Astrocyte (in vitro differentiated cells and primary cell): ENCODE measurements at regions not wholly inside any gene's neighbourhood (a gene's known extent, or its start where the extent isn't known, plus 50 kb on each side); places are given as distances from the start of the nearest gene placed in this dataset.

ENCODE experiments used
- DNase-seq: peaks from one replicate; pipeline ENCODE4 v3.0.0-alpha.2; 2010; ENCODE audit warnings: low read depth
- FAIRE-seq: peaks from 2 replicates; lab custom pipeline; 2011; peaks lifted over from hg19 to GRCh38; lab: Jason Lieb, UNC
- H2AFZ ChIP-seq: 2 replicates; pipeline ENCODE4 v1.6.0; 2012; ENCODE audit warnings: low read depth, low read length, inconsistent platforms
- H3K27ac ChIP-seq: 2 replicates; pipeline ENCODE4 v1.5.1; 2011; ENCODE audit warnings: low read depth, low read length, inconsistent platforms
- H3K27me3 ChIP-seq: 2 replicates; pipeline ENCODE4 v1.6.0; 2011; ENCODE audit warnings: low read length, inconsistent platforms; ENCODE audit not compliant: insufficient read depth
- H3K36me3 ChIP-seq: 2 replicates; pipeline ENCODE4 v1.5.1; 2011; ENCODE audit warnings: low read length, inconsistent platforms; ENCODE audit not compliant: insufficient read depth
- H3K4me1 ChIP-seq: 2 replicates; pipeline ENCODE4 v1.5.1; 2011; ENCODE audit warnings: low read length, inconsistent platforms; ENCODE audit not compliant: insufficient read depth
- H3K4me2 ChIP-seq: 2 replicates; pipeline ENCODE4 v1.6.0; 2012; ENCODE audit warnings: low read length, inconsistent platforms
- H3K4me3 ChIP-seq: 2 replicates; pipeline ENCODE4 v1.5.1; 2011; ENCODE audit warnings: low read depth, mild to moderate bottlenecking, low read length, inconsistent platforms; ENCODE audit not compliant: insufficient read depth
- H3K79me2 ChIP-seq: 2 replicates; pipeline ENCODE4 v1.6.0; 2012; ENCODE audit warnings: mild to moderate bottlenecking, low read length, inconsistent platforms; ENCODE audit not compliant: insufficient read depth
- H3K9ac ChIP-seq: 2 replicates; pipeline ENCODE4 v1.6.0; 2012; ENCODE audit warnings: mild to moderate bottlenecking, low read length, inconsistent platforms
- H3K9me3 ChIP-seq: 2 replicates; pipeline ENCODE4 v1.5.1; 2012; ENCODE audit warnings: low read depth, mild to moderate bottlenecking, low read length, inconsistent platforms; ENCODE audit not compliant: insufficient read depth
- H4K20me1 ChIP-seq: 2 replicates; pipeline ENCODE4 v1.6.0; 2012; ENCODE audit warnings: low read length, inconsistent platforms; ENCODE audit not compliant: insufficient read depth
- H3K27ac Mint-ChIP-seq: one replicate; pipeline ENCODE4 v1.8.0; 2021; ENCODE audit warnings: mild to moderate bottlenecking, mixed read lengths; ENCODE audit not compliant: unreplicated experiment
- H3K27me3 Mint-ChIP-seq: one replicate; pipeline ENCODE4 v1.8.0; 2021; ENCODE audit warnings: low read depth, mixed read lengths; ENCODE audit not compliant: unreplicated experiment
- H3K36me3 Mint-ChIP-seq: one replicate; pipeline ENCODE4 v1.8.0; 2021; ENCODE audit warnings: low read depth, mixed read lengths; ENCODE audit not compliant: unreplicated experiment
- H3K4me1 Mint-ChIP-seq: one replicate; pipeline ENCODE4 v1.8.0; 2021; ENCODE audit warnings: low read depth, mixed read lengths; ENCODE audit not compliant: unreplicated experiment
- H3K4me3 Mint-ChIP-seq: one replicate; pipeline ENCODE4 v1.8.0; 2021; ENCODE audit warnings: mild to moderate bottlenecking, moderate library complexity, mixed read lengths; ENCODE audit not compliant: unreplicated experiment
- H3K9me3 Mint-ChIP-seq: one replicate; pipeline ENCODE4 v1.8.0; 2021; ENCODE audit warnings: mild to moderate bottlenecking, mixed read lengths; ENCODE audit not compliant: unreplicated experiment
- EZH2 ChIP-seq: IDR thresholded peaks from 2 replicates; pipeline ENCODE4 v1.6.1; 2012; ENCODE audit warnings: mild to moderate bottlenecking, low read length, inconsistent platforms; ENCODE audit not compliant: insufficient read depth
- TF ChIP-seq, protein P1 (sequence below): IDR thresholded peaks from 2 replicates; pipeline ENCODE4 v1.5.1; 2011; ENCODE audit warnings: low read depth, mild to moderate bottlenecking, inconsistent platforms, low read length, moderate library complexity; ENCODE audit not compliant: insufficient read depth

DNA sequence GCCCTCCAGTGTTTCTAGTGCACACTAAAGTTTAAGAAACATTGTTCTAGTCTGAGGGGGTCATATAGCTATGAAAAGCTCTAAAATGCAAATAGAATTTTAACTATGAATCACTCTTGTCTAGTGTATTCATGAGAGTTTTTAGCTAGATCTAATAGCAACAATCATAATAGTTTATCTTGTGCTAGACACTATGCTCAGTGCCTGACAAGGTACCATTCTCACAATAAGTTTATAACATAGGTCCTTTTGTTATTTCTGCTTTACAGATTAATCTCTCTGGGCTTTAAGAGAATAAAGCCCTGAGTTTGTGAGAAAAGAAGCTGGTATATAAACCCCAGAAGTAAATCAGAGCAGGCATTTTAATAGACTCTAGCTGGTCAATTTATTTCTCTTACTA, 2120.7 kb downstream of the MAT2B start:
- H2AFZ ChIP-seq, result no peak overlapping the region
- TF ChIP-seq, protein P1, sequence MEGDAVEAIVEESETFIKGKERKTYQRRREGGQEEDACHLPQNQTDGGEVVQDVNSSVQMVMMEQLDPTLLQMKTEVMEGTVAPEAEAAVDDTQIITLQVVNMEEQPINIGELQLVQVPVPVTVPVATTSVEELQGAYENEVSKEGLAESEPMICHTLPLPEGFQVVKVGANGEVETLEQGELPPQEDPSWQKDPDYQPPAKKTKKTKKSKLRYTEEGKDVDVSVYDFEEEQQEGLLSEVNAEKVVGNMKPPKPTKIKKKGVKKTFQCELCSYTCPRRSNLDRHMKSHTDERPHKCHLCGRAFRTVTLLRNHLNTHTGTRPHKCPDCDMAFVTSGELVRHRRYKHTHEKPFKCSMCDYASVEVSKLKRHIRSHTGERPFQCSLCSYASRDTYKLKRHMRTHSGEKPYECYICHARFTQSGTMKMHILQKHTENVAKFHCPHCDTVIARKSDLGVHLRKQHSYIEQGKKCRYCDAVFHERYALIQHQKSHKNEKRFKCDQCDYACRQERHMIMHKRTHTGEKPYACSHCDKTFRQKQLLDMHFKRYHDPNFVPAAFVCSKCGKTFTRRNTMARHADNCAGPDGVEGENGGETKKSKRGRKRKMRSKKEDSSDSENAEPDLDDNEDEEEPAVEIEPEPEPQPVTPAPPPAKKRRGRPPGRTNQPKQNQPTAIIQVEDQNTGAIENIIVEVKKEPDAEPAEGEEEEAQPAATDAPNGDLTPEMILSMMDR, result no peak
- no peak for TF ChIP-seq EZH2
- Mint-ChIP-seq H3K4me1 (peaks cover 2% of the 10 kb centered on the region), H3K27ac (no peak overlapping the region), H3K9me3 (peaks cover 1% of the 10 kb centered on the region), H3K36me3 (no peaks in the 10 kb centered on the region), H3K4me3 (no peak overlapping the region), H3K27me3 (no peaks in the 10 kb centered on the region)
- H3K9ac ChIP-seq, result no peak overlapping the region
- no peak overlapping the region for H3K4me3 ChIP-seq
- H3K27ac ChIP-seq, result no peak overlapping the region
- H3K79me2 ChIP-seq, result no peaks in the 10 kb centered on the region
- no peaks in the 10 kb centered on the region for H3K27me3 ChIP-seq
- H3K4me1 ChIP-seq, result no peaks in the 10 kb centered on the region
- FAIRE-seq (no peak), DNase-seq (no peak)
- no peaks in the 10 kb centered on the region for H3K9me3 ChIP-seq
- H3K36me3 ChIP-seq, result no peaks in the 10 kb centered on the region
- no peaks in the 10 kb centered on the region for H4K20me1 ChIP-seq
- no peak overlapping the region for H3K4me2 ChIP-seq

DNA sequence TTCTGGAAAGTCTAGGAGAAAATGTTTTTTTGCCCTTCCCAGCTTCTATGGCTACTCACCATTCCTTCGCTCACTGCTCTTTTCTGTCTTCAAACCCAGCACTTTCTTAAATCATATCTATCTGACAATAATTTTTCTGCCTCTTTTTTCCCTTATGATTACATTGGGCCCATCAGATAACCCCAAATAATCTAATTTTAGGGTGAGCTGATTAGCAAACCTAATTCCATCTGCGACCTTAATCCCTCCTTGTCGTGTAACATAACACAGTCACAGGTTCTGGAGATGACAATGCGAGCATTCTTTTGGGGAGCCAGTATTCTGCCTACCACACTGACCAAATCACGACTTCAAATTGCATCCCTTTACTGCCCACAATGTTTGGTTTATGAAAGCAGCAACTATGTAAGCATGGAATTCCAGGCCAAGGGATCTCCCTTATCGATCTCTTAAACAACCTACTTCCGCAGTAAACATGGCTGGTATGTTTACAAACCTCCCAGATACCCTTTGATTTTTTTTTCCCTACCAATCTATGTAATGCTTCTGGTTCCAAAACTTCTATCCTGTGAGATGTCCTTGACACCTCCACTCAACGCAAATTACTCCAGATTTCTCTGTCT, 2122.2 kb downstream of the MAT2B start:
- H3K36me3 ChIP-seq, result no peaks in the 10 kb centered on the region
- no peak overlapping the region for H3K9ac ChIP-seq
- no peaks in the 10 kb centered on the region for H3K27me3 ChIP-seq
- H3K4me1 Mint-ChIP-seq, result peaks cover 2% of the 10 kb centered on the region
- H3K9me3 Mint-ChIP-seq, result peaks cover 1% of the 10 kb centered on the region
- no peak overlapping the region for H3K4me2 ChIP-seq
- no peak overlapping the region for H3K4me3 Mint-ChIP-seq
- no peak overlapping the region for H2AFZ ChIP-seq
- no peaks in the 10 kb centered on the region for H3K79me2 ChIP-seq
- no peak overlapping the region for H3K27ac Mint-ChIP-seq
- no peak overlapping the region for H3K4me3 ChIP-seq
- no peaks in the 10 kb centered on the region for H4K20me1 ChIP-seq
- DNase-seq (no peak), FAIRE-seq (no peak)
- TF ChIP-seq EZH2, result no peak
- TF ChIP-seq, protein P1, result no peak
- H3K36me3 Mint-ChIP-seq, result no peaks in the 10 kb centered on the region
- no peak overlapping the region for H3K27ac ChIP-seq
- H3K9me3 ChIP-seq, result no peaks in the 10 kb centered on the region
- H3K27me3 Mint-ChIP-seq, result no peaks in the 10 kb centered on the region
- H3K4me1 ChIP-seq, result no peaks in the 10 kb centered on the region

DNA sequence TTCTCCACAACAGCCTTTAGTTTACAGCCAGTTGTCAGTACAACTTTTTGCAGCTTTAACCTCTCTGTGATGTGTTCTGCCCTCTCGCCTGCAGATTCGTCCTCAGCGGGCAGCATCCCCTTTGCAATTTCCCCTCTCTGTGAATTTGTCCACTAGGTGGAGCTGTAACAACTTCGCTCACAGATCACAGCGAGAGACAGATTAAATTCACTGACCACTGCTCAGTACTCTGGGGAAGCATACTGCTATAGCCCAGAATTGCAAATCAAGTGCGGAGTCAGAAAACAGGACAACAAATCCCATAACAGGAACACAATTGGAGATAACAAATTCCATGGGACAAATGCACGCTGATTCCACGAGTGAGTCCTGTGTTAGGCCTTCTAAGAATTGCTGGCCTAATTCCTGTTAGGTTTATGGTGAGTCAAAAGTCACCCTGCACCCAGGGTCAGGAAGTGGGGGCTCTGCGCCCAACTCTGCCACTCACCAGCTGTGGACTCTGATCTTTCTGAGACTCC, 2124.9 kb downstream of the MAT2B start:
- no peaks in the 10 kb centered on the region for H3K9me3 ChIP-seq
- H3K79me2 ChIP-seq, result no peaks in the 10 kb centered on the region
- FAIRE-seq, result no peak
- no peak overlapping the region for H3K9ac ChIP-seq
- peak overlapping the region; percentile 8 for H2AFZ ChIP-seq
- Mint-ChIP-seq H3K27ac (no peak overlapping the region), H3K36me3 (no peaks in the 10 kb centered on the region), H3K4me3 (no peak overlapping the region), H3K27me3 (no peaks in the 10 kb centered on the region), H3K4me1 (peaks cover 2% of the 10 kb centered on the region), H3K9me3 (no peaks in the 10 kb centered on the region)
- TF ChIP-seq, protein P1, result peak; percentile 80
- TF ChIP-seq EZH2, result no peak
- H4K20me1 ChIP-seq, result no peaks in the 10 kb centered on the region
- peak overlapping the region; percentile 18 for H3K4me2 ChIP-seq
- no peaks in the 10 kb centered on the region for H3K4me1 ChIP-seq
- no peak overlapping the region for H3K27ac ChIP-seq
- H3K4me3 ChIP-seq, result no peak overlapping the region
- no peaks in the 10 kb centered on the region for H3K27me3 ChIP-seq
- peak; percentile 31 for DNase-seq
- H3K36me3 ChIP-seq, result no peaks in the 10 kb centered on the region
